Transverse colon (tissue), 3 donors: ENCODE measurements at regions not wholly inside any gene's neighbourhood (a gene's known extent, or its start where the extent isn't known, plus 50 kb on each side); places are given as distances from the start of the nearest gene placed in this dataset.

ENCODE experiments used
- POLR2A ChIP-seq: fragments of 450-650 bp; IDR thresholded peaks from one replicate; pipeline ENCODE4 v1.6.1; 2016; ENCODE audit warnings: antibody characterized with exemption, mild to moderate bottlenecking, moderate library complexity
- TF ChIP-seq, protein P1 (sequence below), 5 experiments: fragments of 200-600 bp in 3 of 5; fragments of 450-650 bp in 2 of 5; sonication (generic) in 3 of 5; IDR thresholded peaks; 1 replicate in 2 of 5; 2 replicates in 3 of 5; pipeline ENCODE4 v1.5.1; 2016 to 2017; ENCODE audit warnings: antibody characterized with exemption in 5 of 5, inconsistent platforms in 3 of 5, mild to moderate bottlenecking in 2 of 5, moderate library complexity in 1 of 5

- TF ChIP-seq POLR2A: no peak
- TF ChIP-seq, protein P1, sequence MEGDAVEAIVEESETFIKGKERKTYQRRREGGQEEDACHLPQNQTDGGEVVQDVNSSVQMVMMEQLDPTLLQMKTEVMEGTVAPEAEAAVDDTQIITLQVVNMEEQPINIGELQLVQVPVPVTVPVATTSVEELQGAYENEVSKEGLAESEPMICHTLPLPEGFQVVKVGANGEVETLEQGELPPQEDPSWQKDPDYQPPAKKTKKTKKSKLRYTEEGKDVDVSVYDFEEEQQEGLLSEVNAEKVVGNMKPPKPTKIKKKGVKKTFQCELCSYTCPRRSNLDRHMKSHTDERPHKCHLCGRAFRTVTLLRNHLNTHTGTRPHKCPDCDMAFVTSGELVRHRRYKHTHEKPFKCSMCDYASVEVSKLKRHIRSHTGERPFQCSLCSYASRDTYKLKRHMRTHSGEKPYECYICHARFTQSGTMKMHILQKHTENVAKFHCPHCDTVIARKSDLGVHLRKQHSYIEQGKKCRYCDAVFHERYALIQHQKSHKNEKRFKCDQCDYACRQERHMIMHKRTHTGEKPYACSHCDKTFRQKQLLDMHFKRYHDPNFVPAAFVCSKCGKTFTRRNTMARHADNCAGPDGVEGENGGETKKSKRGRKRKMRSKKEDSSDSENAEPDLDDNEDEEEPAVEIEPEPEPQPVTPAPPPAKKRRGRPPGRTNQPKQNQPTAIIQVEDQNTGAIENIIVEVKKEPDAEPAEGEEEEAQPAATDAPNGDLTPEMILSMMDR (IDR thresholded peaks at IDR 0.05): no peak
Observed at GRCh38 chr18:56305583-56305982, 332.8 kb downstream of the TXNL1 start.
